Body of pancreas (tissue), 4 donors: ENCODE measurements at regions not wholly inside any gene's neighbourhood (a gene's known extent, or its start where the extent isn't known, plus 50 kb on each side); places are given as distances from the start of the nearest gene placed in this dataset.

Experiments
- ATAC-seq: fragments of 150-250 bp; one replicate; pipeline ENCODE4 v1.9.1; 2016
- DNase-seq, 4 donors: peaks; one replicate each; pipeline ENCODE4 v3.0.0-alpha.2; 2019
- H3K27ac ChIP-seq, 4 donors: fragments of 200-600 bp; sonication (generic); 1 replicate in 3 of 4; 2 replicates in 1 of 4; pipeline versions ENCODE4 v1.5.1 to v1.6.1; 2016 to 2019; ENCODE audit warnings: mild to moderate bottlenecking in 1 of 4, mixed read lengths in 1 of 4, moderate library complexity in 1 of 4
- H3K27me3 ChIP-seq, 2 donors: fragments of 200-600 bp; sonication (generic); one replicate each; pipeline ENCODE4 v1.6.0; 2016; ENCODE audit warnings: mild to moderate bottlenecking in 1 of 2
- H3K36me3 ChIP-seq, 2 donors: fragments of 200-600 bp; sonication (generic); replicated peaks in 1 of 2; 2 replicates each; pipeline ENCODE4 v1.5.1; 2016; ENCODE audit warnings: low read depth in 2 of 2; ENCODE audit not compliant: insufficient read depth in 1 of 2
- H3K4me1 ChIP-seq: fragments of 200-600 bp; sonication (generic); one replicate; pipeline ENCODE4 v1.6.0; 2016
- H3K4me3 ChIP-seq, 2 donors: fragments of 200-600 bp; sonication (generic); 1 replicate in 1 of 2; 2 replicates in 1 of 2; pipeline ENCODE4 v1.5.1; 2016 to 2019
- H3K9me3 ChIP-seq, 3 donors: fragments of 200-600 bp; sonication (generic); 1 replicate in 2 of 3; 2 replicates in 1 of 3; pipeline ENCODE4 v1.5.1; 2016
- POLR2A ChIP-seq, 3 donors: fragments of 450-650 bp; IDR thresholded peaks; one replicate each; pipeline ENCODE4 v1.6.1; 2016; ENCODE audit warnings: antibody characterized with exemption in 3 of 3, mild to moderate bottlenecking in 2 of 3
- WGBS, 2 donors: methylation state at CpG; one replicate each; pipeline ENCODE4 v1.1.5; 2017; 5-methylcytosine and 5-hydroxymethylcytosine counted together
- intact Hi-C: fragments of 100-400 bp; cut with DNase I; formaldehyde crosslinking; loops from one replicate; pipeline ENCODE4 v1.15.1; 2023
- TF ChIP-seq, protein P1 (sequence below), 7 experiments: fragments of 450-650 bp in 4 of 7; fragments of 200-600 bp in 3 of 7; sonication (generic) in 3 of 7; IDR thresholded peaks; one replicate each; pipeline ENCODE4 v1.5.1; 2016 to 2019; ENCODE audit warnings: antibody characterized with exemption in 7 of 7

GRCh38 chr11:110979696-110980095 lies 265.8 kb upstream of the POU2AF2 start:
- DNase-seq (no peak), ATAC-seq (no peak)
- intact Hi-C loops: no loop called here
- Histone ChIP-seq H3K4me1 (no peaks in the 10 kb centered on the region), H3K27ac (no peak overlapping the region), H3K4me3 (no peak overlapping the region), H3K27me3 (no peaks in the 10 kb centered on the region), H3K9me3 (no peaks in the 10 kb centered on the region), H3K36me3 (no peaks in the 10 kb centered on the region)
- WGBS, 2 donors: 64 to 73% methylated on average over 1 of the region's 1 CpG
- TF ChIP-seq POLR2A (IDR thresholded peaks at IDR 0.05): no peak
- TF ChIP-seq, protein P1, sequence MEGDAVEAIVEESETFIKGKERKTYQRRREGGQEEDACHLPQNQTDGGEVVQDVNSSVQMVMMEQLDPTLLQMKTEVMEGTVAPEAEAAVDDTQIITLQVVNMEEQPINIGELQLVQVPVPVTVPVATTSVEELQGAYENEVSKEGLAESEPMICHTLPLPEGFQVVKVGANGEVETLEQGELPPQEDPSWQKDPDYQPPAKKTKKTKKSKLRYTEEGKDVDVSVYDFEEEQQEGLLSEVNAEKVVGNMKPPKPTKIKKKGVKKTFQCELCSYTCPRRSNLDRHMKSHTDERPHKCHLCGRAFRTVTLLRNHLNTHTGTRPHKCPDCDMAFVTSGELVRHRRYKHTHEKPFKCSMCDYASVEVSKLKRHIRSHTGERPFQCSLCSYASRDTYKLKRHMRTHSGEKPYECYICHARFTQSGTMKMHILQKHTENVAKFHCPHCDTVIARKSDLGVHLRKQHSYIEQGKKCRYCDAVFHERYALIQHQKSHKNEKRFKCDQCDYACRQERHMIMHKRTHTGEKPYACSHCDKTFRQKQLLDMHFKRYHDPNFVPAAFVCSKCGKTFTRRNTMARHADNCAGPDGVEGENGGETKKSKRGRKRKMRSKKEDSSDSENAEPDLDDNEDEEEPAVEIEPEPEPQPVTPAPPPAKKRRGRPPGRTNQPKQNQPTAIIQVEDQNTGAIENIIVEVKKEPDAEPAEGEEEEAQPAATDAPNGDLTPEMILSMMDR (IDR thresholded peaks at IDR 0.05): no peak

GRCh38 chr11:110977661-110978060 lies 265.4 kb upstream of the ARHGAP20 start:
- 56 to 68% methylated on average over 1 of the region's 1 CpG for WGBS, 2 donors
- no peak overlapping the region for H3K4me3 ChIP-seq

GRCh38 chr11:110974731-110975130 lies 262.5 kb upstream of the ARHGAP20 start:
- DNase-seq: no peak

More at GRCh38 chr11:110977661-110978060, 265.4 kb upstream of the ARHGAP20 start:
- ATAC-seq (no peak), DNase-seq (no peak)
- Histone ChIP-seq H3K27ac (no peak overlapping the region), H3K27me3 (no peaks in the 10 kb centered on the region), H3K9me3 (no peaks in the 10 kb centered on the region), H3K4me1 (no peaks in the 10 kb centered on the region), H3K36me3 (no peaks in the 10 kb centered on the region)
- intact Hi-C loops: no loop called here
- TF ChIP-seq POLR2A (IDR thresholded peaks at IDR 0.05): no peak
- TF ChIP-seq, protein P1 (IDR thresholded peaks at IDR 0.05): no peak

GRCh38 chr11:110973401-110973980 lies 261.3 kb upstream of the ARHGAP20 start:
- H3K4me3 ChIP-seq: no peak overlapping the region
- ATAC-seq (no peak), DNase-seq (no peak)
- intact Hi-C loops: no loop called here
- no peaks in the 10 kb centered on the region for H3K27me3 ChIP-seq
- H3K27ac ChIP-seq: no peak overlapping the region
- H3K36me3 ChIP-seq: no peaks in the 10 kb centered on the region
- H3K9me3 ChIP-seq: no peaks in the 10 kb centered on the region
- 83 to 87% methylated on average over 2 of the region's 2 CpGs for WGBS, 2 donors
- H3K4me1 ChIP-seq: no peaks in the 10 kb centered on the region
- TF ChIP-seq, protein P1 (IDR thresholded peaks at IDR 0.05): no peak
- no peak for TF ChIP-seq POLR2A (IDR thresholded peaks at IDR 0.05)

More at GRCh38 chr11:110974731-110975130, 262.5 kb upstream of the ARHGAP20 start:
- no peak overlapping the region for H3K4me3 ChIP-seq
- H3K27me3 ChIP-seq: no peaks in the 10 kb centered on the region
- no peak overlapping the region for H3K27ac ChIP-seq
- H3K4me1 ChIP-seq: no peaks in the 10 kb centered on the region
- no peak for ATAC-seq
- H3K9me3 ChIP-seq: no peaks in the 10 kb centered on the region
- intact Hi-C loops: no loop called here
- 85 to 91% methylated on average over 2 of the region's 2 CpGs for WGBS, 2 donors
- H3K36me3 ChIP-seq: no peaks in the 10 kb centered on the region
- TF ChIP-seq, protein P1 (IDR thresholded peaks at IDR 0.05): no peak
- TF ChIP-seq POLR2A (IDR thresholded peaks at IDR 0.05): no peak

DNA sequence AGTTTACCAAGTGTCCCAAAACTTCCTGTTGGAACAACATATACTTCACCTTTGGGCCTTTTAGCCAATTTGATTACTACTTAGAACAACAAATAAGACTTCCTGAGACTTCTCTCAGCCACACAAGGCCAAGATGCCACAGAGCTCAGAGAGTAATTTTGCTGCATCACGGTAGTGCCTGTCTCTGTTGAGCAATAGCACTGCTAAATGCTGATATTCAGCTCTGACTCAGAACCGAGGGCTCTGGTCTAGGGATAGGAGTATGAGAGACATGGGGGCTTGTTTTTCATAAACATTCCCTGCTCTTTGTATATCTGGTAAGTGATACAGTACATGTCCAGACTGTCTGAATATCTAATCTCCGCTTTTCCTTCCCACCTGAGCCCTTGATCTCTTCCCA lies 260.4 kb upstream of the ARHGAP20 start:
- Histone ChIP-seq H3K4me1 (no peaks in the 10 kb centered on the region), H3K9me3 (no peaks in the 10 kb centered on the region), H3K27me3 (no peaks in the 10 kb centered on the region), H3K36me3 (no peaks in the 10 kb centered on the region), H3K4me3 (no peak overlapping the region), H3K27ac (no peak overlapping the region)
- peak in 1 of 4 donors; percentile 13 for DNase-seq
- TF ChIP-seq, protein P1 (IDR thresholded peaks at IDR 0.05): no peak
- no peak for TF ChIP-seq POLR2A (IDR thresholded peaks at IDR 0.05)
- intact Hi-C loops: no loop called here
- ATAC-seq: no peak
- WGBS, 2 donors: 61 to 63% methylated on average over 3 of the region's 3 CpGs
